ENCODE measurements at regions not wholly inside any gene's neighbourhood (a gene's known extent, or its start where the extent isn't known, plus 50 kb on each side); places are given as distances from the start of the nearest gene placed in this dataset.

- TF ChIP-seq REST (IDR thresholded peaks at IDR 0.05): no peak
Observed at GRCh38 chr14:55936691-55937090, 181.5 kb upstream of the PELI2 start (continued).

GRCh38 chr14:55938249-55938791, 179.9 kb upstream of the PELI2 start:
- 82% methylated on average over 10 of the region's 10 CpGs for WGBS
- Histone ChIP-seq H3K9me3 (ENCODE audit: control insufficient read depth in 4 of 4, low read length in 3 of 4) (peaks cover 0 to 6% (median 2%) of the 10 kb centered on the region in 4 donors), H3K36me3 (ENCODE audit: control insufficient read depth in 4 of 4, insufficient read depth in 3 of 4, low read depth in 1 of 4, low read length in 3 of 4) (no peaks in the 10 kb centered on the region), H3K4me3 (ENCODE audit: low read depth in 1 of 3, low read length in 3 of 3) (no peak overlapping the region), H3K4me1 (ENCODE audit: control insufficient read depth in 4 of 4, insufficient read depth in 4 of 4, low read length in 3 of 4) (no peaks in the 10 kb centered on the region), H3K9ac (ENCODE audit: low read depth in 1 of 2, low read length in 2 of 2) (no peak overlapping the region), H3K27ac (ENCODE audit: low read depth in 1 of 2, low read length in 2 of 2) (no peak overlapping the region), H3K27me3 (ENCODE audit: control insufficient read depth in 4 of 4, insufficient read depth in 4 of 4, low read length in 3 of 4) (no peaks in the 10 kb centered on the region)
- no peak for DNase-seq (ENCODE audit: low spot score)
- TF ChIP-seq YY1 (IDR thresholded peaks at IDR 0.05) (no peak), RAD21 (IDR thresholded peaks at IDR 0.05) (no peak), JUND (IDR thresholded peaks at IDR 0.05) (no peak)

- no peaks in the 10 kb centered on the region for H3K36me3 ChIP-seq (ENCODE audit: control insufficient read depth in 4 of 4, insufficient read depth in 3 of 4, low read depth in 1 of 4, low read length in 3 of 4)
- DNase-seq (ENCODE audit: low spot score): no peak
- no peaks in the 10 kb centered on the region for H3K4me1 ChIP-seq (ENCODE audit: control insufficient read depth in 4 of 4, insufficient read depth in 4 of 4, low read length in 3 of 4)
Observed at GRCh38 chr14:55942076-55942654, 176.0 kb upstream of the PELI2 start.

GRCh38 chr14:55942826-55943225, 175.4 kb upstream of the PELI2 start:
- no peak for TF ChIP-seq RAD21 (IDR thresholded peaks at IDR 0.05)
- TF ChIP-seq SP1 (IDR thresholded peaks at IDR 0.05): no peak
- no peak for TF ChIP-seq ZBTB33 (IDR thresholded peaks at IDR 0.05)
- no peak for TF ChIP-seq HNF4A (conservative IDR thresholded peaks at IDR 0.05)
- Histone ChIP-seq H3K9ac (ENCODE audit: low read depth in 1 of 2, low read length in 2 of 2) (no peak overlapping the region), H3K27ac (ENCODE audit: low read depth in 1 of 2, low read length in 2 of 2) (no peak overlapping the region), H3K4me1 (ENCODE audit: control insufficient read depth in 4 of 4, insufficient read depth in 4 of 4, low read length in 3 of 4) (no peaks in the 10 kb centered on the region), H3K4me3 (ENCODE audit: low read depth in 1 of 3, low read length in 3 of 3) (no peak overlapping the region), H3K9me3 (ENCODE audit: control insufficient read depth in 4 of 4, low read length in 3 of 4) (no peaks in the 10 kb centered on the region), H3K36me3 (ENCODE audit: control insufficient read depth in 4 of 4, insufficient read depth in 3 of 4, low read depth in 1 of 4, low read length in 3 of 4) (no peaks in the 10 kb centered on the region), H3K27me3 (ENCODE audit: control insufficient read depth in 4 of 4, insufficient read depth in 4 of 4, low read length in 3 of 4) (no peaks in the 10 kb centered on the region)
- no peak for DNase-seq (ENCODE audit: low spot score)
- WGBS: 93% methylated on average over 1 of the region's 1 CpG

More at GRCh38 chr14:55942076-55942654, 176.0 kb upstream of the PELI2 start:
- no peak overlapping the region for H3K9ac ChIP-seq (ENCODE audit: low read depth in 1 of 2, low read length in 2 of 2)
- no peak overlapping the region for H3K27ac ChIP-seq (ENCODE audit: low read depth in 1 of 2, low read length in 2 of 2)
- 86% methylated on average over 4 of the region's 4 CpGs for WGBS
- H3K9me3 ChIP-seq (ENCODE audit: control insufficient read depth in 4 of 4, low read length in 3 of 4): no peaks in the 10 kb centered on the region
- H3K27me3 ChIP-seq (ENCODE audit: control insufficient read depth in 4 of 4, insufficient read depth in 4 of 4, low read length in 3 of 4): no peaks in the 10 kb centered on the region
- no peak overlapping the region for H3K4me3 ChIP-seq (ENCODE audit: low read depth in 1 of 3, low read length in 3 of 3)
- TF ChIP-seq YY1 (IDR thresholded peaks at IDR 0.05): no peak

Measured in liver (tissue), 7 donors.